HG02938 (cell line): ENCODE measurements at regions not wholly inside any gene's neighbourhood (a gene's known extent, or its start where the extent isn't known, plus 50 kb on each side); places are given as distances from the start of the nearest gene placed in this dataset.
"Not testable (repeated sequence)": the region's sequence is repeated elsewhere in the genome, so short reads cannot be mapped to it uniquely, and the experiment has no call there.

Source experiments
- ATAC-seq: cut with Tn5 transposase; IDR thresholded peaks from one replicate; pipeline ENCODE4 v1.9.1; 2021; ENCODE audit warnings: mild to moderate bottlenecking, moderate library complexity; ENCODE audit not compliant: unreplicated experiment

- ATAC-seq: not testable (repeated sequence)
These were observed 96.6 kb downstream of the ABCC12 start for GRCh38 chr16:48059190-48059589.

- no peak for ATAC-seq
These were observed 98.7 kb downstream of the ABCC12 start for GRCh38 chr16:48057048-48057447.

GRCh38 chr16:48054881-48055601 is 100.8 kb downstream of the ABCC12 start:
- ATAC-seq: peak; percentile 65

- ATAC-seq: no peak
These were observed 102.4 kb downstream of the ABCC12 start for GRCh38 chr16:48053418-48053745.

GRCh38 chr16:48052731-48053417 is 102.9 kb downstream of the ABCC12 start:
- ATAC-seq: no peak

GRCh38 chr16:48050871-48051270 is 104.9 kb downstream of the ABCC12 start:
- no peak for ATAC-seq

- no peak for ATAC-seq
These were observed 105.9 kb downstream of the ABCC12 start for GRCh38 chr16:48049847-48050246.

- no peak for ATAC-seq
These were observed 108.1 kb downstream of the ABCC12 start for GRCh38 chr16:48047720-48048119.

GRCh38 chr16:48047241-48047640 is 108.6 kb downstream of the ABCC12 start:
- no peak for ATAC-seq

- no peak for ATAC-seq
These were observed 111.7 kb downstream of the ABCC12 start for GRCh38 chr16:48044117-48044516.

GRCh38 chr16:48041981-48042421 is 113.8 kb downstream of the ABCC12 start:
- no peak for ATAC-seq

- no peak for ATAC-seq
These were observed 120.7 kb downstream of the ABCC12 start for GRCh38 chr16:48035142-48035541.

- ATAC-seq: no peak
These were observed 124.9 kb downstream of the ABCC12 start for GRCh38 chr16:48030926-48031325.

- ATAC-seq: no peak
These were observed 126.0 kb downstream of the ABCC12 start for GRCh38 chr16:48029768-48030167.

GRCh38 chr16:48025359-48025758 is 130.4 kb downstream of the ABCC12 start:
- no peak for ATAC-seq

- ATAC-seq: no peak
These were observed 131.8 kb downstream of the ABCC12 start for GRCh38 chr16:48024042-48024441.

GRCh38 chr16:48022496-48022895 is 133.3 kb downstream of the ABCC12 start:
- ATAC-seq: no peak

GRCh38 chr16:48020617-48021016 is 135.2 kb downstream of the ABCC12 start:
- ATAC-seq: not testable (repeated sequence)

- no peak for ATAC-seq
These were observed 141.3 kb downstream of the ABCC12 start for GRCh38 chr16:48014349-48015135.

- no peak for ATAC-seq
These were observed 142.3 kb downstream of the ABCC12 start for GRCh38 chr16:48013491-48013901.

GRCh38 chr16:48011878-48012658 is 143.7 kb downstream of the ABCC12 start:
- ATAC-seq: no peak
